ENCODE measurements at regions not wholly inside any gene's neighbourhood (a gene's known extent, or its start where the extent isn't known, plus 50 kb on each side); places are given as distances from the start of the nearest gene placed in this dataset.

DNA sequence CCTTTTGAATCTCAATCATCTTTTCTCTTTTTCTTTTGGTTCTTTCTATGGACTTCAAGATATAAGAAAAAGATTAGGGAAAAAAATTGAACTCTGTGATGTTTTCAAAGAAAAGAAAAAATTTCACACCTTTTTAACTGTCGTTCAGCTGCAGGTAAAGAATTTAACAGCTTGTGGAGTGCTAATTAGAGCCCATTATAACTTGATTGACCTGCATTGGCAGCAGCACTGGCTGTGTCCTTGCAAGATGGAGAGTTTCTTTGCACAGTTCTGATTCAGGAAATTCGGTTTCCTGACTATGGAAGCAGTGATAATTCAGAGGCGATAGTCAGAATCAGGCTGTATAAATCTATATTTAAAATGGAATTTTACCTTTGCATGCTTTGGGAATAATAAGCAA is 183.2 kb upstream of the DACH1 start:
- in situ Hi-C loops (cut with MboI; ENCODE audit: low pct_unique_long_range_greater_than_20kb, low sequenced_read_pairs, unreplicated experiment) = no loop called here
- no peak for DNase-seq (ENCODE audit: low spot score)
- no peak for TF ChIP-seq CTCF (IDR thresholded peaks at IDR 0.05; ENCODE audit: extremely low read depth, insufficient read depth, missing control alignments)

DNA sequence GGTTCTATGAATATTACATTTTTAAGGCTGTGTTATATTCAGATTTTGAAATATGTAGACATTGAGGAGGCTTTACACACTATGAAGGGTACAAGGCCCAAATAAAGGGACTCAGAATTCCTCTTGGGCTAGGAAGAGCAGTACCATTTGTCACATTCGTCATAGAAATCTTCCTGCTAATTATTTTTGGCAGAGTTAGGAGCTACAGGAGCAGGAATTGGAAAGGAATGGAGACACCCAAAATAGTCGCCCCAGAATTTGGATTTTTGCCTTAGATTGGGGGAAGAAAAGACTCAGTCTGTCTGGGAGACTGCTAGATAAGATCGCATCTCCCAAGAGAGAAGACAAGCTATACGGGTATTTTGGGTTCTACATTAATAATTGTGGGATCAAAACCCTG is 176.4 kb upstream of the DACH1 start:
- TF ChIP-seq CTCF (IDR thresholded peaks at IDR 0.05; ENCODE audit: extremely low read depth, insufficient read depth, missing control alignments) = no peak
- in situ Hi-C loops (cut with MboI; ENCODE audit: low pct_unique_long_range_greater_than_20kb, low sequenced_read_pairs, unreplicated experiment) = no loop called here
- DNase-seq (ENCODE audit: low spot score) = no peak

GRCh38 chr13:72041165-72041564 is 174.2 kb upstream of the DACH1 start:
- in situ Hi-C loops (cut with MboI; ENCODE audit: low pct_unique_long_range_greater_than_20kb, low sequenced_read_pairs, unreplicated experiment) = no loop called here
- TF ChIP-seq CTCF (IDR thresholded peaks at IDR 0.05; ENCODE audit: extremely low read depth, insufficient read depth, missing control alignments) = no peak
- no peak for DNase-seq (ENCODE audit: low spot score)

DNA sequence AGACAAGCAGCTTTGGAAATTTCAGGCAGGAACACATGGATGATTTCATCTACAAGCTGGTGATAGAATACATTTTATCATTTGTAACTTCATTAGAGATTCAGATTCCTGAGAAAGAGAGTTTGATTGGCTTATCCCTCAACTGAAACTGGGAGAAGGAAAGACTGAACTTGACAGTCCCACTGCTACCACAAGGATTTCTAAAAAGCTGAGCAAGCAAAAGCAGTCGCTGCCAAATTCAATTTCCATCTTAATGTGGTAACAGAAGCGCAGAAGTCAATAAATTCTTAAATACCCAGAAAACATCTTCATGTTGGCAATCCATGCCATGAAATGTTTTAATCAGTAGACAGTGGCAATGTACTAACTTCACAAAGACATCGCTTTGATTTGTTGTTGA is 172.1 kb upstream of the DACH1 start:
- no peak for DNase-seq (ENCODE audit: low spot score)
- in situ Hi-C loops (cut with MboI; ENCODE audit: low pct_unique_long_range_greater_than_20kb, low sequenced_read_pairs, unreplicated experiment) = no loop called here
- no peak for TF ChIP-seq CTCF (IDR thresholded peaks at IDR 0.05; ENCODE audit: extremely low read depth, insufficient read depth, missing control alignments)

DNA sequence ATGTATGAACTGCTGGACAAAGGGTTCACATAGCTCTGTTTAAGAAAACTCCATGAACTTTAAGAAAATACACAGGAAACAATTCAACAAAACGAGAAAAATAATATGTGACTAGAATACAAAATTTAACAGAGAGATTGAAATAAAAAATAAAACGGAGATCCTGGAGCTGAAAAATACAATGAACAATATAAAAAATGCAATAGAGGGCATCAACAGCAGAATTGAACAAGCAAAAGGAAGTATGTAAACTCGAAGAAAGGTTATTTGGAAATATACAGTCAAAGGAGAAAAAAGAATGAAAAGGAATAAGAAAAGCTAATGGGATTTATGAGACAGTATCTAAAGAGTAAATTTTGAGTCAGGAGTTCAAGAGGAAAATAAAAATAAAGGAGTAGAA is 163.0 kb upstream of the DACH1 start:
- no peak for TF ChIP-seq CTCF (IDR thresholded peaks at IDR 0.05; ENCODE audit: extremely low read depth, insufficient read depth, missing control alignments)
- in situ Hi-C loops (cut with MboI; ENCODE audit: low pct_unique_long_range_greater_than_20kb, low sequenced_read_pairs, unreplicated experiment) = no loop called here
- DNase-seq (ENCODE audit: low spot score) = no peak

- in situ Hi-C loops (cut with MboI; ENCODE audit: low pct_unique_long_range_greater_than_20kb, low sequenced_read_pairs, unreplicated experiment) = no loop called here
- no peak for TF ChIP-seq CTCF (IDR thresholded peaks at IDR 0.05; ENCODE audit: extremely low read depth, insufficient read depth, missing control alignments)
These were observed 158.8 kb upstream of the DACH1 start for GRCh38 chr13:72025836-72026235.

DNA sequence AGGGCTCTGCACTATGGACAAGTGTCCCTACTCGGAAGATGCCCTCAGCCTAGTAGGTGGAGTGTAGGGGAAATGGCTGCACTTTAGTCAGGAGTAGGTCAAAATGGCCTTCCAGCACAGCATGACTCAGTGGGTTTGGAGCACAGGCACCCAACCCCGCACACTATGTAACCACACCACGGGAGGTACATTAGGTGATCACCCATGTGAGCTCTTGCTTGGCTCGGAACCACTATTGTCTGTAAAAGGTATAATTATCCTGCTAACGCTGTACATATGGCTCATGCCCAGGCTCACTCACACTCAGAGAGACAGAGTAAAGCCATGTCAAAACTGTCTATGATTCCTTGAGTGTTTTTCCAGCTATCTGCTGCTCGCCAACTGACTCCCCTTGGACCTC is 156.9 kb upstream of the DACH1 start:
- TF ChIP-seq CTCF (IDR thresholded peaks at IDR 0.05; ENCODE audit: extremely low read depth, insufficient read depth, missing control alignments) = no peak
- DNase-seq (ENCODE audit: low spot score) = no peak
- in situ Hi-C loops (cut with MboI; ENCODE audit: low pct_unique_long_range_greater_than_20kb, low sequenced_read_pairs, unreplicated experiment) = no loop called here

More at GRCh38 chr13:72025836-72026235, 158.8 kb upstream of the DACH1 start:
- DNase-seq (ENCODE audit: low spot score) = no peak
